Lung (tissue), 11 donors: ENCODE measurements at regions not wholly inside any gene's neighbourhood (a gene's known extent, or its start where the extent isn't known, plus 50 kb on each side); places are given as distances from the start of the nearest gene placed in this dataset.
"Not testable (repeated sequence)": the region's sequence is repeated elsewhere in the genome, so short reads cannot be mapped to it uniquely, and the experiment has no call there.

Experiments
- ATAC-seq: fragments of 200-7000 bp; cut with Tn5 transposase; one replicate; pipeline ENCODE4 v1.9.1; 2020; ENCODE audit warnings: moderate number of reproducible peaks; ENCODE audit not compliant: insufficient read depth, low FRiP score
- DNase-seq, 3 donors: peaks; one replicate each; pipeline ENCODE4 v3.0.0-alpha.2; 2013 to 2017
- H3K27ac ChIP-seq, 2 donors: one replicate each; pipeline ENCODE4 v1.5.1; 2013; ENCODE audit warnings: mild to moderate bottlenecking in 2 of 2, moderate library complexity in 2 of 2, control low read depth in 1 of 2, inconsistent platforms in 1 of 2, low read depth in 1 of 2, low read length in 1 of 2
- H3K27me3 ChIP-seq, 3 donors: one replicate each; pipeline ENCODE4 v1.5.1; 2013; ENCODE audit warnings: low read length in 2 of 3; ENCODE audit not compliant: control insufficient read depth in 3 of 3, insufficient read depth in 3 of 3
- H3K36me3 ChIP-seq, 4 donors: one replicate each; pipeline ENCODE4 v1.5.1; 2013; ENCODE audit warnings: low read length in 4 of 4, mild to moderate bottlenecking in 1 of 4, moderate library complexity in 1 of 4; ENCODE audit not compliant: control insufficient read depth in 4 of 4, insufficient read depth in 4 of 4
- H3K4me1 ChIP-seq, 5 donors: one replicate each; pipeline ENCODE4 v1.5.1; 2013; ENCODE audit warnings: low read length in 5 of 5, mild to moderate bottlenecking in 2 of 5, moderate library complexity in 1 of 5; ENCODE audit not compliant: control insufficient read depth in 5 of 5, insufficient read depth in 5 of 5
- H3K4me3 ChIP-seq: one replicate; pipeline ENCODE4 v1.5.1; 2013; ENCODE audit warnings: mild to moderate bottlenecking, control low read depth, moderate library complexity
- H3K9ac ChIP-seq, 2 donors: one replicate each; pipeline ENCODE4 v1.5.1; 2013; ENCODE audit warnings: low read length in 2 of 2, control low read depth in 1 of 2; ENCODE audit not compliant: insufficient read depth in 1 of 2
- H3K9me3 ChIP-seq, 4 donors: one replicate each; pipeline ENCODE4 v1.5.1; 2013; ENCODE audit warnings: low read length in 3 of 4, mild to moderate bottlenecking in 1 of 4, moderate library complexity in 1 of 4; ENCODE audit not compliant: control insufficient read depth in 4 of 4, insufficient read depth in 3 of 4
- WGBS, 2 donors: extraction: QIAGEN DNeasy Blood & Tissue Kit; methylation state at CpG; one replicate each; pipeline ENCODE4 v1.1.7; 2013; 5-methylcytosine and 5-hydroxymethylcytosine counted together
- TF ChIP-seq, protein P1 (sequence below): IDR thresholded peaks from 2 replicates; pipeline ENCODE4 v1.5.1; 2012; ENCODE audit warnings: mild to moderate bottlenecking; ENCODE audit errors: control extremely low read depth, extremely low read depth
- donor health status: control.
- donor health status: control.
- donor health status: Bipolar disorder and iron deficiency.
- donor health status: healthy.
- donor health status: DM: yes; HTN: yes; CAD: no.

GRCh38 chrX:953879-954482 lies 258.5 kb downstream of the CRLF2 start:
- Histone ChIP-seq H3K27ac (no peak overlapping the region), H3K9ac (no peak overlapping the region), H3K36me3 (no peaks in the 10 kb centered on the region), H3K4me1 (no peaks in the 10 kb centered on the region), H3K27me3 (no peaks in the 10 kb centered on the region), H3K4me3 (no peak overlapping the region), H3K9me3 (peaks cover 0 to 12% (median 3%) of the 10 kb centered on the region in 4 donors)
- ATAC-seq (no peak), DNase-seq (no peak)
- TF ChIP-seq, protein P1, sequence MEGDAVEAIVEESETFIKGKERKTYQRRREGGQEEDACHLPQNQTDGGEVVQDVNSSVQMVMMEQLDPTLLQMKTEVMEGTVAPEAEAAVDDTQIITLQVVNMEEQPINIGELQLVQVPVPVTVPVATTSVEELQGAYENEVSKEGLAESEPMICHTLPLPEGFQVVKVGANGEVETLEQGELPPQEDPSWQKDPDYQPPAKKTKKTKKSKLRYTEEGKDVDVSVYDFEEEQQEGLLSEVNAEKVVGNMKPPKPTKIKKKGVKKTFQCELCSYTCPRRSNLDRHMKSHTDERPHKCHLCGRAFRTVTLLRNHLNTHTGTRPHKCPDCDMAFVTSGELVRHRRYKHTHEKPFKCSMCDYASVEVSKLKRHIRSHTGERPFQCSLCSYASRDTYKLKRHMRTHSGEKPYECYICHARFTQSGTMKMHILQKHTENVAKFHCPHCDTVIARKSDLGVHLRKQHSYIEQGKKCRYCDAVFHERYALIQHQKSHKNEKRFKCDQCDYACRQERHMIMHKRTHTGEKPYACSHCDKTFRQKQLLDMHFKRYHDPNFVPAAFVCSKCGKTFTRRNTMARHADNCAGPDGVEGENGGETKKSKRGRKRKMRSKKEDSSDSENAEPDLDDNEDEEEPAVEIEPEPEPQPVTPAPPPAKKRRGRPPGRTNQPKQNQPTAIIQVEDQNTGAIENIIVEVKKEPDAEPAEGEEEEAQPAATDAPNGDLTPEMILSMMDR, result no peak

DNA sequence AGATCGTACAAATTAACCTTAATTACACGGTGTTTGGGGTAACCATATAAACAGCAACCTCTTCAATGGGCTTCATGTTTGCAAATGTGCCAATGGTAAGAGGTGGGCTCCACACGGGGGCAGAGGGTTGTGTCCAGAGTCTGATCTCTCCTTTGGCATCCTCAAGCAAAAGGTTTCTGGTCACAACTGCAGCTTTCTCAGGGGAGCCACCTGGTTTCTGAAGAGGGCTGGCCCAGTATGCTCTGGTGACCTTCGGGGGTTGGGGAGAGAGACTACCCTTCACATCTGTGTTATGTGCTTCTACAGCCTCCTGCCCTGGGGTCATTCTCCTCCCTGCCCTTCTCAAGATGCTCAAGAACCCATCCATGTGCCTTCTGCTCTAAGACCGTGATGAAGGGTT lies 259.6 kb downstream of the CRLF2 start:
- H3K27ac ChIP-seq, result no peak overlapping the region
- ATAC-seq (no peak), DNase-seq (no peak)
- no peaks in the 10 kb centered on the region for H3K27me3 ChIP-seq
- TF ChIP-seq, protein P1, result no peak
- no peak overlapping the region for H3K9ac ChIP-seq
- H3K9me3 ChIP-seq, result peaks cover 0 to 12% (median 3%) of the 10 kb centered on the region in 4 donors
- no peaks in the 10 kb centered on the region for H3K4me1 ChIP-seq
- no peaks in the 10 kb centered on the region for H3K36me3 ChIP-seq
- 82 to 85% methylated on average over 5 of the region's 5 CpGs for WGBS, 2 donors
- no peak overlapping the region for H3K4me3 ChIP-seq

DNA sequence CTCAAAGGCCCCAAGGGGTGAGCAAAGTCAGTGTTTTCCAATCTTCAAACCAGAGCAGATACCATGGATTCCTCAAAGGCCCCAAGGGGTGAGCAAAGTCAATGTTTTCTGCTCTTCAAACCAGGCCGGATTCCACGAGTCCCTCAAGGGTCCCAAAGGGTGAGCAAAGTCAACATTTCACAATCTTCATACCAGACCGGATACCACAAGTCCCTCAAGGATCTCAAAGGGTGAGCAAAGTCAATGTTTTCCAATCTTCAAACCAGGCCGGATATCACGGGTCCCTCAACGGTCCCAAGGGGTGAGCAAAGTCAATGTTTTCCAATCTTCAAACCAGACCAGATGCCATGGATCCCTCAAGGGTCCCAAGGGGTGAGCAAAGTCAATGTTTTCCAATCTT lies 265.2 kb downstream of the CRLF2 start:
- H3K9ac ChIP-seq, H3K27me3 ChIP-seq, ATAC-seq, H3K4me3 ChIP-seq, H3K27ac ChIP-seq, H3K4me1 ChIP-seq, H3K36me3 ChIP-seq, DNase-seq, H3K9me3 ChIP-seq: not testable (repeated sequence)
- 69 to 83% methylated on average over 6 of the region's 6 CpGs for WGBS, 2 donors

DNA sequence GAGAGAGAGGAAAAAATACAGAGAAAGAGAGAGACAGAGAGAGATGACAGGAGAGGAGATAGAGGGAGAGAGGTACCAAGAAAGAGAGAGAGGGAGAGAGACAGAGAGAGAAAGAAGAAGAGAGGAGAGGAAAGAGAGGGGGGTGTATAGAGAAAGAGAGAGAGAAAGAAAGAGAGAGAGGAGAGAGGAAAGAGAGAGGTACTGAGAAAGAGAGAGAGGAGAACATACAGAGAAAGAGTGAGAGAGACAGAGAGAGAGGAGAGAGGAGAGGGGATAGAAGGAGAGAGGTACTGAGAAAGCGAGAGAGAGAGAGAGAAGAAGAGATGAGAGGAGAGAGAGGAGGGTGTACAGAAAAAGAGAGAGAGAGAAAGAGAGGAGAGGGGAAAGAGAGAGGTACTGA lies 269.4 kb downstream of the CRLF2 start:
- H3K36me3 ChIP-seq, result no peaks in the 10 kb centered on the region
- peaks cover 0 to 5% (median 0%) of the 10 kb centered on the region in 4 donors for H3K9me3 ChIP-seq
- H3K9ac ChIP-seq, result no peak overlapping the region
- H3K4me3 ChIP-seq, result no peak overlapping the region
- no peaks in the 10 kb centered on the region for H3K4me1 ChIP-seq
- WGBS, 2 donors, result 79 to 96% methylated on average over 1 of the region's 1 CpG
- no peak overlapping the region for H3K27ac ChIP-seq
- TF ChIP-seq, protein P1, result no peak
- DNase-seq (no peak), ATAC-seq (no peak)
- H3K27me3 ChIP-seq, result peaks cover 0 to 3% (median 0%) of the 10 kb centered on the region in 3 donors
